ENCODE measurements at regions not wholly inside any gene's neighbourhood (a gene's known extent, or its start where the extent isn't known, plus 50 kb on each side); places are given as distances from the start of the nearest gene placed in this dataset.

DNA sequence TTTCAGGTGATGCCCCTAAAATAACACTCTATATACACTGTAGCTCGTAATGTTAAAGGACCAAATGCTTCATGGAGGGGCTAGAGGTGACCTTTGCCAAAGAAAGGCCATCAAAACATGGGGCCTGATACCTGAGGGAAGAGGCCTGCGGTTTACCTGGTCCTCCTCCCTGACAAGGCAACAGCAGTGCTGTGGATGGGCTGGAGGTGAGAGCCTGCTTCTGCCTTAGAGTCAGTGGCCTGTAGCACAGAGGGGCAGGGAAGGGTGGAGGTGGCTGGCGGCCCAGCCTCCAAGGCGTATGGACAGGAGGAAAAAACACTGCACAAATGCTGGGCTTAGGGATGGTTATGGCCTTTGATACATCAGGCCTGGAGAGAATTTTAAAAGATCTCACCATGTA is 137.8 kb upstream of the USP38 start:
- no peak overlapping the region for H3K4me3 ChIP-seq (ENCODE audit: low read depth in 1 of 5, low read length in 5 of 5)
- peaks cover 0 to 4% (median 0%) of the 10 kb centered on the region in 5 donors for H3K4me1 ChIP-seq (ENCODE audit: control insufficient read depth in 5 of 5, insufficient read depth in 5 of 5, low read length in 5 of 5)
- no peaks in the 10 kb centered on the region for H3K9me3 ChIP-seq (ENCODE audit: control insufficient read depth in 5 of 5, low read length in 5 of 5)
- H3K9ac ChIP-seq (ENCODE audit: low read length in 5 of 5): no peak overlapping the region
- H3K27me3 ChIP-seq (ENCODE audit: control insufficient read depth in 5 of 5, insufficient read depth in 4 of 5, low read length in 5 of 5): no peaks in the 10 kb centered on the region
- no peak overlapping the region for H3K27ac ChIP-seq (ENCODE audit: low read depth, low read length)
- H3K36me3 ChIP-seq (ENCODE audit: control insufficient read depth in 5 of 5, insufficient read depth in 5 of 5, low read length in 5 of 5): no peaks in the 10 kb centered on the region

DNA sequence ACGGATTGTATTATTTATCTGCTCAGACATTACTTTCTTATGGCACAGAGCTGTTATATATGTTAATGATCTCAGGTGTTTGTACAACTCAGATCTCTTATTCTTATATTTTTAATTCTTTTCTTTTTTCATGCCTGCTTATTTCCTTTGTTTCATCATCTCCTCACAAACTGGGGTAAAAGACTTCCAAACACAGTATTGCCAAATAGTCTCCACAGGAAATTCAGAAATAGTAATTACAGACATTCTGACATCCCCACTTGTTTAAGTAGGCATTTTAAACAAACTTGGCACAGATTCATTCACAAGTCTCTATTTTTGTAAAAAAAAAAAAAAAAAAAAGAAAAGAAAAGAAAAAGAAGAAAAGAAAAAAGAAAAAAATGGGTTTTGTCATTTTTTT is 129.7 kb upstream of the USP38 start:
- no peaks in the 10 kb centered on the region for H3K36me3 ChIP-seq (ENCODE audit: control insufficient read depth in 5 of 5, insufficient read depth in 5 of 5, low read length in 5 of 5)
- H3K9me3 ChIP-seq (ENCODE audit: control insufficient read depth in 5 of 5, low read length in 5 of 5): no peaks in the 10 kb centered on the region
- H3K27ac ChIP-seq (ENCODE audit: low read depth, low read length): no peak overlapping the region
- no peaks in the 10 kb centered on the region for H3K27me3 ChIP-seq (ENCODE audit: control insufficient read depth in 5 of 5, insufficient read depth in 4 of 5, low read length in 5 of 5)
- H3K4me3 ChIP-seq (ENCODE audit: low read depth in 1 of 5, low read length in 5 of 5): no peak overlapping the region
- peaks cover 0 to 4% (median 0%) of the 10 kb centered on the region in 5 donors for H3K4me1 ChIP-seq (ENCODE audit: control insufficient read depth in 5 of 5, insufficient read depth in 5 of 5, low read length in 5 of 5)
- no peak overlapping the region for H3K9ac ChIP-seq (ENCODE audit: low read length in 5 of 5)

DNA sequence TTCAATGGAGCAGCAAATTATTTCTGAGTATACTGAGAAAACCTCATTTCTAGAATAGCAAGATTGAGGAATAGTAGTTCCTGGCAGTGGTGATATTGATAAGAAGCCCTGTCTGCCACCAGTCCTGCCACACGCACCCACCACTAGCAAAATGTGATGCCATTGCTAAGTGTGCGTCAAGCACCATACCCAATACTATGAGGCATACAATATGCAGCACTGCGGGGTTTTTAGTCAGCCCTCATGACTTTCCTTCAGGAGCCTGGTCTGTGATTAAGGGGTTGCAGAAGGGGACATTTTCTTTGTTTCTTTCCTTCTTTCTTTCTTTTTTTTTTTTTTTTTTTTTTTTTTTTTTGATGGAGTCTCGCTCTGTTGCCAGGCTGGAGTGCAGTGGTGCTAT is 128.7 kb upstream of the USP38 start:
- H3K36me3 ChIP-seq (ENCODE audit: control insufficient read depth in 5 of 5, insufficient read depth in 5 of 5, low read length in 5 of 5): no peaks in the 10 kb centered on the region
- H3K27ac ChIP-seq (ENCODE audit: low read depth, low read length): no peak overlapping the region
- no peaks in the 10 kb centered on the region for H3K9me3 ChIP-seq (ENCODE audit: control insufficient read depth in 5 of 5, low read length in 5 of 5)
- H3K4me3 ChIP-seq (ENCODE audit: low read depth in 1 of 5, low read length in 5 of 5): no peak overlapping the region
- no peak overlapping the region for H3K9ac ChIP-seq (ENCODE audit: low read length in 5 of 5)
- H3K4me1 ChIP-seq (ENCODE audit: control insufficient read depth in 5 of 5, insufficient read depth in 5 of 5, low read length in 5 of 5): peaks cover 0 to 4% (median 0%) of the 10 kb centered on the region in 5 donors
- H3K27me3 ChIP-seq (ENCODE audit: control insufficient read depth in 5 of 5, insufficient read depth in 4 of 5, low read length in 5 of 5): no peaks in the 10 kb centered on the region

DNA sequence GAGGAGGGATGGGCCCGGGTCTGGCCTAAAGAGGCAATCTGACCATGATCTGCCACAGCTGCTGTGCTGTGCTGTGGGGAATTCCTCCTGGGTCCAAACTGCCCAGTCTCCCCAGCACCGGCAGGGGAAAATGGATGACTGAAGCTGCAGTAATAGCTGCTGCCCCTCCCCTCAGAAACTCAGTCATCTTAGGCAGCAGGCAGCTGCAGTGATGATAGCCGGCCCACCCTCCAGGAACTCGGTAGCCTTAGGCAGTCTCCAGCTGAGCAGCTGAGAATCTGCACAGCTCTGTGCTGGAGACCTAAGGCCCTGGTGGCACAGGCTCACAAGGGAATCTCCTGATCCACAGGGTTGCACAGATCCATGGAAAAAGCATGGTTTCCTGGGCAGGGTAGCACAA is 113.4 kb upstream of the USP38 start:
- Histone ChIP-seq H3K4me1 (ENCODE audit: control insufficient read depth in 5 of 5, insufficient read depth in 5 of 5, low read length in 5 of 5) (no peaks in the 10 kb centered on the region), H3K27ac (ENCODE audit: low read depth, low read length) (no peak overlapping the region), H3K9me3 (ENCODE audit: control insufficient read depth in 5 of 5, low read length in 5 of 5) (peaks cover 0 to 4% (median 0%) of the 10 kb centered on the region in 5 donors), H3K4me3 (ENCODE audit: low read depth in 1 of 5, low read length in 5 of 5) (no peak overlapping the region), H3K9ac (ENCODE audit: low read length in 5 of 5) (no peak overlapping the region), H3K36me3 (ENCODE audit: control insufficient read depth in 5 of 5, insufficient read depth in 5 of 5, low read length in 5 of 5) (no peaks in the 10 kb centered on the region), H3K27me3 (ENCODE audit: control insufficient read depth in 5 of 5, insufficient read depth in 4 of 5, low read length in 5 of 5) (no peaks in the 10 kb centered on the region)

DNA sequence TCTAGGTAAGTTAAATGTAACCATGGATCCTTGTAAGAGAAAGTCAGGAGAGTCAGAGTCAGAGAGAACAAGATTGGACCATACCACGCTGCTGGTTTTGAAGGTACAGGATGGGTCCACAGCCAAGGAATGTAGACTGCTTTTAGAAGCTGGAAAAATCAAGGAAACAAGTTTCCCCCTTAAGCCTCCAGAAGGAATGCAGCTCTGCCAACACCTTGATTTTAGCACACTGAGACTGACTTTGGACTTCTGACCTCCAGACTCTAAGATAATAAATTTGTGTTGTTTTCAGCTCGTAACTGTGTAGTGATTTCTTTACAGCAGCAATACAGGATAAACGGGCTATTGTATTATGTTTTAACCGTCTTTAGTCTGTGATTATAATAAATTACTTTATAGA is 108.0 kb upstream of the USP38 start:
- Histone ChIP-seq H3K27ac (ENCODE audit: low read depth, low read length) (no peak overlapping the region), H3K9me3 (ENCODE audit: control insufficient read depth in 5 of 5, low read length in 5 of 5) (no peaks in the 10 kb centered on the region), H3K4me3 (ENCODE audit: low read depth in 1 of 5, low read length in 5 of 5) (no peak overlapping the region), H3K36me3 (ENCODE audit: control insufficient read depth in 5 of 5, insufficient read depth in 5 of 5, low read length in 5 of 5) (no peaks in the 10 kb centered on the region), H3K9ac (ENCODE audit: low read length in 5 of 5) (no peak overlapping the region), H3K27me3 (ENCODE audit: control insufficient read depth in 5 of 5, insufficient read depth in 4 of 5, low read length in 5 of 5) (no peaks in the 10 kb centered on the region), H3K4me1 (ENCODE audit: control insufficient read depth in 5 of 5, insufficient read depth in 5 of 5, low read length in 5 of 5) (peaks cover 0 to 6% (median 0%) of the 10 kb centered on the region in 5 donors)

DNA sequence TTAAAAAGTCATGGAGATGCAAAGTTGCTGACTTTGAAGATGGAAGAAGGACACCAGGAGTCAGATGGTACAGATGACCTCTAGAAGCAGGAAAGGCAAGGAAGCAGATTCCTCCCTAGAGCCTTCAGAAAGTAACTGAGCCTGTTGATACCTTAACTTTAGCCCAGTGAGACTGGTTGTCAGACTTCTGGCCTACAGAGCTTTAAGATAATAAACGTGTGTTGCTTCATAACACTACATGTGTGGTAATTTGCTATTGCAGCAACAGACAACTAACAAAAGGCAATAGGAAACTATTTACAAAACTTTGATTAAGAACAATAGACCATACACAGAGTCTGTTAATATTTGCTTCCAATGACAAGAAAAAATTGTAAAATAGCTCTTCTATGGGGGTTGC is 102.0 kb upstream of the USP38 start:
- Histone ChIP-seq H3K4me1 (ENCODE audit: control insufficient read depth in 5 of 5, insufficient read depth in 5 of 5, low read length in 5 of 5) (peaks cover 5 to 30% (median 12%) of the 10 kb centered on the region in 5 donors), H3K27me3 (ENCODE audit: control insufficient read depth in 5 of 5, insufficient read depth in 4 of 5, low read length in 5 of 5) (no peaks in the 10 kb centered on the region), H3K27ac (ENCODE audit: low read depth, low read length) (no peak overlapping the region), H3K4me3 (ENCODE audit: low read depth in 1 of 5, low read length in 5 of 5) (no peak overlapping the region), H3K9me3 (ENCODE audit: control insufficient read depth in 5 of 5, low read length in 5 of 5) (no peaks in the 10 kb centered on the region), H3K36me3 (ENCODE audit: control insufficient read depth in 5 of 5, insufficient read depth in 5 of 5, low read length in 5 of 5) (no peaks in the 10 kb centered on the region), H3K9ac (ENCODE audit: low read length in 5 of 5) (no peak overlapping the region)

DNA sequence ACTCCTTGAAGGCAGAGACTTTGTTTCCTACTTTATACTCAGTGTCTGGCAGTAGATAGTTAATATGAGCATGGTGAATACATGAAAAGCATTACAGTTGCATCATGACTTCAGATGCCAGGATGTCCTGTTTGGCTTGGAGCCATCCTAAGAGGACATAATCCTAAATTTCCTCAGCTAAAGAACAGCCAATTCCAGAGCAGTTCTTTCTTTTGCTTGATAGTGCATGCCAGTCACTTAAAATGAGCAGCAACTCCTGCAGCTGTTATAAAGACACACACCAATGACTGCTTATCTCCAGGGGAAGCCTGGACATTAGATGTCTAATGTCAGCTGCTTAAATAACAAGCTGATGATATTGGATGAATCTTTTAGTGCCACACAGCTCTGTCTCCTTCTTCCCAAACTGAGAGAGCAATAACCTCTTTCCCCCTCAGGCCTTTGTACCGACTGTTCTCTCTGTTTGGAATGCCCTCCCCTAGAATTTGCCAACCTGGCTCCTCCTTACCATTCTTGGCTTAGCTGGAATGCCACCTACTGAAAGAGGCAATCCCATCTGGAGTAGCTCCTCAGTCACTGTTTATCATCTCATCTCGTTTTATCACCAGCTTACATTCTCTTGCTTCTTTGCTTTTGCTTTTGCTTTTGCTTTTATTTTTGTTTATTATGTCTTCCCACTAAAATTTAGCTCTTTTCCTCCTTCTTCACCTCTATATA is 100.8 kb upstream of the USP38 start:
- peaks cover 5 to 30% (median 12%) of the 10 kb centered on the region in 5 donors for H3K4me1 ChIP-seq (ENCODE audit: control insufficient read depth in 5 of 5, insufficient read depth in 5 of 5, low read length in 5 of 5)
- no peaks in the 10 kb centered on the region for H3K9me3 ChIP-seq (ENCODE audit: control insufficient read depth in 5 of 5, low read length in 5 of 5)
- no peaks in the 10 kb centered on the region for H3K27me3 ChIP-seq (ENCODE audit: control insufficient read depth in 5 of 5, insufficient read depth in 4 of 5, low read length in 5 of 5)
- H3K4me3 ChIP-seq (ENCODE audit: low read depth in 1 of 5, low read length in 5 of 5): no peak overlapping the region
- no peak overlapping the region for H3K9ac ChIP-seq (ENCODE audit: low read length in 5 of 5)
- H3K36me3 ChIP-seq (ENCODE audit: control insufficient read depth in 5 of 5, insufficient read depth in 5 of 5, low read length in 5 of 5): no peaks in the 10 kb centered on the region
- H3K27ac ChIP-seq (ENCODE audit: low read depth, low read length): peak overlapping the region; percentile 9

DNA sequence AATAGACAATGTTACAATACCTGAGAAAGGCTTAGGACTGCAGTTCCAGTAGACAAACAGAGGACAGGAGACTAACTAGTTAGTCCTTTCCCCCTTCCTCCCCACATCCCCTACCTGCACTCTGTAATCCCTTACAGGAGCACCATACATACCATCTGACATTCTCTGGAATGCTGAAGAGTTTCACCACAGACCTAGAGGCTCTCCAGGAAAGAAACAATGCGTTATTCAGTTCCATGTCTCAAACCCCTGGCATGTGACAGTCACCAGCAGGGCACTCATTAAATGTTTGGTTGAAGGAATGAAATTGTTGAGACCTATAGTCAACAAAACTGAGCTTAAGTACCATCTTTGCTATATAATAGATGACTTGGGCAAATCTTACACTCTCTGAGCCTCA is 100.2 kb upstream of the USP38 start:
- Histone ChIP-seq H3K9ac (ENCODE audit: low read length in 5 of 5) (no peak overlapping the region), H3K36me3 (ENCODE audit: control insufficient read depth in 5 of 5, insufficient read depth in 5 of 5, low read length in 5 of 5) (no peaks in the 10 kb centered on the region), H3K4me1 (ENCODE audit: control insufficient read depth in 5 of 5, insufficient read depth in 5 of 5, low read length in 5 of 5) (peaks cover 5 to 30% (median 12%) of the 10 kb centered on the region in 5 donors), H3K4me3 (ENCODE audit: low read depth in 1 of 5, low read length in 5 of 5) (no peak overlapping the region), H3K27ac (ENCODE audit: low read depth, low read length) (no peak overlapping the region), H3K27me3 (ENCODE audit: control insufficient read depth in 5 of 5, insufficient read depth in 4 of 5, low read length in 5 of 5) (no peaks in the 10 kb centered on the region), H3K9me3 (ENCODE audit: control insufficient read depth in 5 of 5, low read length in 5 of 5) (no peaks in the 10 kb centered on the region)

DNA sequence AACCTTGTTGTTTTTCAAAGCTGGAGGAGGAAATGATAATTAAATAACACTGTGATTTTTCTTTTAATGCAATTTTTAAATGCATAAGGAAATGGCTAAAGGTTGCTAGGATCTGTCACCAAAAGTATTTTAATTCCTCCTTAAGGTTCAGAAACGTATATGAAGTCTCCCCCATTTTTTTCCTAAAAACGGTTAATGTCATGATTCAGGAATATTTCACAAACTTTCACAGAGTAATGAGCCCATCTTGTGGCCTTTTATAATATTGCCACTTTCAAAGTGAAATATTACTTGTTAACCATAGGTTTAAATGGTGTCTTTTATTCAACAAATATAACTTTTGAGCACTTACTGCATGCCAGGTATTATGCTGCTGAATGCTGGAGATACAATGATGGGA is 99.5 kb upstream of the USP38 start:
- Histone ChIP-seq H3K27ac (ENCODE audit: low read depth, low read length) (no peak overlapping the region), H3K36me3 (ENCODE audit: control insufficient read depth in 5 of 5, insufficient read depth in 5 of 5, low read length in 5 of 5) (no peaks in the 10 kb centered on the region), H3K9ac (ENCODE audit: low read length in 5 of 5) (no peak overlapping the region)

DNA sequence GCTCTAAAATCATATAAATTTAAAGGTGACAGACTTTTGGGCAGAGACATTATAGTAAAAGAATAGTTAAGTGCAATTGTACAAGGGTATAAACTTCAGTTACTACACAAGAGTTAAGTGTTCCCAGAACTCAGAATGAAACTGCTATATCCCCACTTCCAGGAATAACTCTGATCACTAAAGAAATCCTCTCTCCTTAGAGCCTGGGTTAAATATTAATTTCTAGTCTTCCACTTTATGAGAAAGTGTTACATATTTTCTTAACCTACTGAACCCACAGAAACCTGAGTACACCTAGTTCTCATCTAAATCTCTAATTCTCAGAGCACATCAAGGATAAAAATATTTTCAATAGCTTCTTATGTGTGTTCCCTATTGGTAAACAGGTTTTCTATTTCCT is 99.1 kb upstream of the USP38 start:
- Histone ChIP-seq H3K27me3 (ENCODE audit: control insufficient read depth in 5 of 5, insufficient read depth in 4 of 5, low read length in 5 of 5) (no peaks in the 10 kb centered on the region), H3K36me3 (ENCODE audit: control insufficient read depth in 5 of 5, insufficient read depth in 5 of 5, low read length in 5 of 5) (no peaks in the 10 kb centered on the region), H3K9ac (ENCODE audit: low read length in 5 of 5) (no peak overlapping the region), H3K4me1 (ENCODE audit: control insufficient read depth in 5 of 5, insufficient read depth in 5 of 5, low read length in 5 of 5) (peaks cover 5 to 30% (median 12%) of the 10 kb centered on the region in 5 donors), H3K27ac (ENCODE audit: low read depth, low read length) (no peak overlapping the region), H3K4me3 (ENCODE audit: low read depth in 1 of 5, low read length in 5 of 5) (no peak overlapping the region), H3K9me3 (ENCODE audit: control insufficient read depth in 5 of 5, low read length in 5 of 5) (no peaks in the 10 kb centered on the region)

More for the DNA sequence above, 99.5 kb upstream of the USP38 start:
- Histone ChIP-seq H3K27me3 (ENCODE audit: control insufficient read depth in 5 of 5, insufficient read depth in 4 of 5, low read length in 5 of 5) (no peaks in the 10 kb centered on the region), H3K4me1 (ENCODE audit: control insufficient read depth in 5 of 5, insufficient read depth in 5 of 5, low read length in 5 of 5) (peaks cover 5 to 30% (median 12%) of the 10 kb centered on the region in 5 donors), H3K4me3 (ENCODE audit: low read depth in 1 of 5, low read length in 5 of 5) (no peak overlapping the region), H3K9me3 (ENCODE audit: control insufficient read depth in 5 of 5, low read length in 5 of 5) (no peaks in the 10 kb centered on the region)

All from subcutaneous abdominal adipose tissue (tissue), 5 donors.